IPS-20b (cell line): ENCODE measurements at regions not wholly inside any gene's neighbourhood (a gene's known extent, or its start where the extent isn't known, plus 50 kb on each side); places are given as distances from the start of the nearest gene placed in this dataset.
"Not testable (repeated sequence)": the region's sequence is repeated elsewhere in the genome, so short reads cannot be mapped to it uniquely, and the experiment has no call there.

Experiments
- H3K27ac ChIP-seq: one replicate; pipeline ENCODE4 v1.5.1; 2013; ENCODE audit warnings: low read length
- H3K27me3 ChIP-seq: 2 replicates; pipeline ENCODE4 v1.6.1; 2013; ENCODE audit warnings: mild to moderate bottlenecking, low read length, inconsistent platforms; ENCODE audit not compliant: insufficient read depth
- H3K36me3 ChIP-seq: 2 replicates; pipeline ENCODE4 v1.6.1; 2013; ENCODE audit warnings: low read depth, mild to moderate bottlenecking, inconsistent platforms, low read length, moderate library complexity; ENCODE audit not compliant: insufficient read depth
- H3K4me1 ChIP-seq: 2 replicates; pipeline ENCODE4 v1.6.1; 2013; ENCODE audit warnings: mild to moderate bottlenecking, control low read depth, inconsistent platforms, low read length, moderate library complexity; ENCODE audit not compliant: insufficient read depth
- H3K4me3 ChIP-seq: 2 replicates; pipeline ENCODE4 v1.5.1; 2013; ENCODE audit warnings: mild to moderate bottlenecking, low read length, inconsistent platforms
- H3K9ac ChIP-seq: 2 replicates; pipeline ENCODE4 v1.6.1; 2013; ENCODE audit warnings: low read depth, mild to moderate bottlenecking, inconsistent platforms, low read length, moderate library complexity
- H3K9me3 ChIP-seq: 2 replicates; pipeline ENCODE4 v1.6.1; 2013; ENCODE audit warnings: mild to moderate bottlenecking, low read depth, low read length, inconsistent platforms; ENCODE audit not compliant: insufficient read depth

GRCh38 chr6:85944776-85945175 lies 302.1 kb upstream of the SYNCRIP start:
- H3K36me3 ChIP-seq: no peaks in the 10 kb centered on the region
- no peak overlapping the region for H3K9ac ChIP-seq
- H3K27ac ChIP-seq: no peak overlapping the region
- no peaks in the 10 kb centered on the region for H3K4me1 ChIP-seq
- H3K4me3 ChIP-seq: no peak overlapping the region
- H3K27me3 ChIP-seq: no peaks in the 10 kb centered on the region
- no peaks in the 10 kb centered on the region for H3K9me3 ChIP-seq

- Histone ChIP-seq H3K36me3 (no peaks in the 10 kb centered on the region), H3K9ac (no peak overlapping the region), H3K9me3 (0 out of 2 replicates have a peak, but pooled peaks cover 4% of the 10 kb centered on the region), H3K27ac (no peak overlapping the region), H3K4me1 (no peaks in the 10 kb centered on the region), H3K4me3 (no peak overlapping the region), H3K27me3 (no peaks in the 10 kb centered on the region)
Observed at GRCh38 chr6:85942844-85943243, 300.2 kb upstream of the SYNCRIP start.

GRCh38 chr6:85936916-85937315 lies 294.2 kb upstream of the SYNCRIP start:
- Histone ChIP-seq H3K36me3 (no peaks in the 10 kb centered on the region), H3K4me1 (no peaks in the 10 kb centered on the region), H3K9me3 (peaks cover 27% of the 10 kb centered on the region; the same call in 1 of the 2 replicates)

GRCh38 chr6:85923013-85923430 lies 280.3 kb upstream of the SYNCRIP start:
- Histone ChIP-seq H3K27ac (no peak overlapping the region), H3K9ac (no peak overlapping the region), H3K9me3 (no peaks in the 10 kb centered on the region), H3K4me1 (no peaks in the 10 kb centered on the region), H3K4me3 (no peak overlapping the region), H3K36me3 (no peaks in the 10 kb centered on the region), H3K27me3 (no peaks in the 10 kb centered on the region)

More at GRCh38 chr6:85936916-85937315, 294.2 kb upstream of the SYNCRIP start:
- Histone ChIP-seq H3K27ac (no peak overlapping the region), H3K4me3 (no peak overlapping the region), H3K9ac (no peak overlapping the region), H3K27me3 (no peaks in the 10 kb centered on the region)

GRCh38 chr6:85920782-85921181 lies 278.1 kb upstream of the SYNCRIP start:
- H3K36me3 ChIP-seq: no peaks in the 10 kb centered on the region
- no peaks in the 10 kb centered on the region for H3K9me3 ChIP-seq
- H3K4me3 ChIP-seq: no peak overlapping the region
- no peaks in the 10 kb centered on the region for H3K4me1 ChIP-seq
- H3K27me3 ChIP-seq: no peaks in the 10 kb centered on the region
- H3K27ac ChIP-seq: no peak overlapping the region
- H3K9ac ChIP-seq: no peak overlapping the region

- Histone ChIP-seq H3K4me3 (no peak overlapping the region), H3K9me3 (no peaks in the 10 kb centered on the region), H3K27ac (no peak overlapping the region), H3K4me1 (no peaks in the 10 kb centered on the region), H3K9ac (no peak overlapping the region), H3K27me3 (no peaks in the 10 kb centered on the region), H3K36me3 (no peaks in the 10 kb centered on the region)
Observed at GRCh38 chr6:85917522-85917921, 274.8 kb upstream of the SYNCRIP start.

GRCh38 chr6:85913001-85913400 lies 270.3 kb upstream of the SYNCRIP start:
- peaks cover 4% of the 10 kb centered on the region; the same call in 1 of the 2 replicates for H3K9me3 ChIP-seq
- no peaks in the 10 kb centered on the region for H3K4me1 ChIP-seq
- no peaks in the 10 kb centered on the region for H3K27me3 ChIP-seq
- no peak overlapping the region for H3K9ac ChIP-seq
- no peak overlapping the region for H3K4me3 ChIP-seq
- H3K27ac ChIP-seq: no peak overlapping the region
- no peaks in the 10 kb centered on the region for H3K36me3 ChIP-seq

- peaks cover 4% of the 10 kb centered on the region; the same call in 1 of the 2 replicates for H3K9me3 ChIP-seq
- no peaks in the 10 kb centered on the region for H3K27me3 ChIP-seq
- H3K9ac ChIP-seq: no peak overlapping the region
- H3K4me1 ChIP-seq: no peaks in the 10 kb centered on the region
- no peak overlapping the region for H3K4me3 ChIP-seq
- H3K36me3 ChIP-seq: no peaks in the 10 kb centered on the region
- H3K27ac ChIP-seq: no peak overlapping the region
Observed at GRCh38 chr6:85912582-85912981, 269.9 kb upstream of the SYNCRIP start.

- no peak overlapping the region for H3K27ac ChIP-seq
- H3K36me3 ChIP-seq: no peaks in the 10 kb centered on the region
- no peaks in the 10 kb centered on the region for H3K4me1 ChIP-seq
- H3K27me3 ChIP-seq: no peaks in the 10 kb centered on the region
- H3K9me3 ChIP-seq: peaks cover 4% of the 10 kb centered on the region; the same call in 1 of the 2 replicates
- no peak overlapping the region for H3K9ac ChIP-seq
- no peak overlapping the region for H3K4me3 ChIP-seq
Observed at GRCh38 chr6:85911067-85911466, 268.4 kb upstream of the SYNCRIP start.

GRCh38 chr6:85908120-85908519 lies 265.4 kb upstream of the SYNCRIP start:
- H3K27ac ChIP-seq, H3K4me1 ChIP-seq, H3K27me3 ChIP-seq, H3K9me3 ChIP-seq, H3K4me3 ChIP-seq, H3K36me3 ChIP-seq, H3K9ac ChIP-seq: not testable (repeated sequence)

- Histone ChIP-seq H3K9ac (no peak overlapping the region), H3K4me1 (peaks cover 3% of the 10 kb centered on the region; the same call in 1 of the 2 replicates), H3K27ac (no peak overlapping the region), H3K4me3 (no peak overlapping the region), H3K9me3 (peaks cover 13% of the 10 kb centered on the region), H3K27me3 (no peaks in the 10 kb centered on the region), H3K36me3 (no peaks in the 10 kb centered on the region)
Observed at GRCh38 chr6:85892346-85892745, 249.7 kb upstream of the SYNCRIP start.

GRCh38 chr6:85887461-85887860 lies 244.8 kb upstream of the SYNCRIP start:
- Histone ChIP-seq H3K27me3 (no peaks in the 10 kb centered on the region), H3K36me3 (no peaks in the 10 kb centered on the region), H3K4me1 (peaks cover 2% of the 10 kb centered on the region; the same call in 1 of the 2 replicates), H3K9me3 (peaks cover 6% of the 10 kb centered on the region; the same call in 1 of the 2 replicates), H3K27ac (no peak overlapping the region), H3K4me3 (no peak overlapping the region), H3K9ac (no peak overlapping the region)
